Activated T-helper 1 cell treated with anti-CD3 and anti-CD28 coated beads, Interleukin-12 subunit alpha, Interleukin-12 subunit beta, Interleukin-2, Interleukin-4 antibody, amounts not matched to agents 30 ng/mL and 10 ng/mL and 1 ng/mL, durations not matched to agents 14 hours and 24 hours and 36 hours (primary cell): ENCODE measurements at regions not wholly inside any gene's neighbourhood (a gene's known extent, or its start where the extent isn't known, plus 50 kb on each side); places are given as distances from the start of the nearest gene placed in this dataset.

ENCODE experiments used
- DNase-seq: peaks from one replicate; pipeline ENCODE4 v3.0.0; 2021; ENCODE audit warnings: low spot score
- H3K27ac Mint-ChIP-seq: one replicate; pipeline ENCODE4 v1.8.0; 2021; ENCODE audit warnings: mild to moderate bottlenecking, mixed read lengths
- H3K27me3 Mint-ChIP-seq: one replicate; pipeline ENCODE4 v1.8.0; 2022; ENCODE audit warnings: mild to moderate bottlenecking, moderate library complexity, mixed read lengths; ENCODE audit not compliant: insufficient read depth
- H3K36me3 Mint-ChIP-seq: one replicate; pipeline ENCODE4 v1.8.0; 2021; ENCODE audit warnings: low read depth, mixed read lengths
- H3K4me1 Mint-ChIP-seq: one replicate; pipeline ENCODE4 v1.8.0; 2021; ENCODE audit warnings: low read depth, mixed read lengths
- H3K4me3 Mint-ChIP-seq: one replicate; pipeline ENCODE4 v1.8.0; 2021; ENCODE audit warnings: mild to moderate bottlenecking, moderate library complexity, mixed read lengths
- H3K9me3 Mint-ChIP-seq: one replicate; pipeline ENCODE4 v1.8.0; 2021; ENCODE audit warnings: mixed read lengths
- intact Hi-C: fragments of 100-400 bp; cut with micrococcal nuclease; formaldehyde crosslinking; loops from one replicate; pipeline ENCODE4 v1.15.1; 2024

DNA sequence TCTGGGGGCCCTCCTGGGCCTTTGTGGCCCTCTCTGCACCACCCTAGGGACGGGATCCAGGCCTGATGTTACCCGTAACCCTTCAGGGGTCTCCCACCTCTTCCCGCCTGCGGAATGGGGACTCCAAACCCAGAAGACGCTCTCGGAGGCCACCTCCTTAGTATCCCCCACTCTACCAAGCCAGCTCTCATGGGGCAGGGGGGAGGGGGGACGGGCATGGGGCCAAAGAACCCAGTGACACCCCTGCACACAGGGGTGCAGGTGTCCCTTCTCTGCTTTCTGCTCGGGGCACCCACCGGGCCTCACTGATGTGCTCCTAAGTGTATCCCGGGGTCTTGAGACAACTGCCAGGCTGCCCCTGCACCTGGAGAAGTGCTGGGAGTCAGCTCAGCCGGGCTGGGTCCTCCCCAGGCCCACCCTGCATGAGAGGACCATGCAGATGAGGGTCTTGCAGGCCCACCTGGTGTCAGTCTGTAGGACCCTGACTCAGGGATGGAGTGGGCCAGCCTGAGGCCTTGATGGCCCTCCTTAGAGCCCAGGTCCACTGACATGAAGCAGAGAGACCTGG is 176.9 kb downstream of the IGLL1 start:
- Mint-ChIP-seq H3K9me3 (no peaks in the 10 kb centered on the region), H3K27ac (no peak overlapping the region), H3K4me3 (no peak overlapping the region), H3K36me3 (no peaks in the 10 kb centered on the region), H3K4me1 (no peaks in the 10 kb centered on the region), H3K27me3 (peaks cover 14% of the 10 kb centered on the region)
- intact Hi-C loops, result no loop called here
- DNase-seq, result no peak

DNA sequence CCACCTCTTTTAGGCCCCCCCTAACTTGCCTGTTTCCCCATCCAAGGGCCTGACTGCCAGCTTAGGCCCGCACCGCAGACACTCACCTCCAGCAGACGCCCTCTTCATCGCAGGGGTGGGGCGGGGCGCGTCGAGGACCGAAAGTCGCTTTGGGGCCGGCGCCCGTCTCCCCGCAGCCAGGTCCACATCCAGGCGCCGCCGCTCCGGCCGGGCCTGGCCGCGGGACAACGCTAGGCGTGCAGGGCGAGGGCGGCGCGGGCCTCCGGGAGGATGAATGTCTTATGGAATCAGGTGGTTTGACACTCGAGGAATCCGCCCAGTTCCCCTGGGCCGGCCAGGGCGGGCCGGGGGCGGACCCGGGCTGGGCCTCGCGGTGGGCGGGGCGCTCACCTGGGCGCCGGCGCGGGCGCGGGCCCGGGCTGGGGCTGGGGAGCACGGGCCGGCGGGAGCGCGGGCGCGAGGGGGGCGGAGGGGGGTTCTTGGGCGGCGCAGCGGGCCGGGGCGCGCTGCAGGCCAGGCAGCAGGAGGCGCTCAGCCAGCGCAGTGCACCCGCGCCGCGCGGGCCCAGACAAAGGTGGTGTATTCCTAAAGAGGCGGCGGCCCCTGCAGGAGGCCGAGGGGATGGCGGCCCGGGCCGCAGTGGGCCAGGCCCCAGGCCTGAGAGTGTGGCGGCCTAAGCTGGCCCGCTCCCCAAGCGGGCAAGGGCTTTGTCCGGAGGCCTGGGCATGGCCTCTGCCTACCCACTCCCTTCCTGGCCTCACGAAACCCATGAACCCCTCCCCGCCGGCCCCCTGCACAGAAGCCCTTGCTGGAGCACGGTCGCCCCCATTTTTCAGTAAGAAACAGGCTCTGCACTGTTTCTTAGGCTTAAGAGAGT is 177.6 kb downstream of the IGLL1 start:
- no peak overlapping the region for H3K27ac Mint-ChIP-seq
- no peak overlapping the region for H3K4me3 Mint-ChIP-seq
- no peaks in the 10 kb centered on the region for H3K9me3 Mint-ChIP-seq
- DNase-seq, result peak; percentile 9
- H3K36me3 Mint-ChIP-seq, result no peaks in the 10 kb centered on the region
- H3K27me3 Mint-ChIP-seq, result peaks cover 12% of the 10 kb centered on the region
- no peaks in the 10 kb centered on the region for H3K4me1 Mint-ChIP-seq
- intact Hi-C loops, result loop anchor here (1.0 kb wide), 1 partner anchor 137 kb away; no protein-coding TSS in a partner anchor

DNA sequence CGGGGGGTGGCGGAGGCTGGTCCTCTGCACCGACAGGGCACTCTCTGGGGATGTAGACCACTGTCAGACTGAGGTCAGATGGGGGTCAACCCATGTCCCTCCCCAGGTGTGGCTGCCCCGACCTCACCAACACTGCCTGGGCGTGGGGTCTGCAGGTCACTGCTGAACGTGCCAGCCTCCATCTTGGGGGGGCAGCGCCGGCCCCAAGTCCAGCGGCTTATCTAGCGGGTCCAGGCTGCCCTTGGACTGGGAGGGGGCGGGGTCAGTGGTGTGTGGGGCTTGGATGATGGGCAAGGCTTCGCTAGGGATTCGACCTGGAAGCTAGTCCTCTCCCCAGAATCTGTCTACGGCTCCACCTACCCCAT is 178.2 kb downstream of the IGLL1 start:
- H3K27ac Mint-ChIP-seq, result no peak overlapping the region
- H3K36me3 Mint-ChIP-seq, result no peaks in the 10 kb centered on the region
- H3K27me3 Mint-ChIP-seq, result peaks cover 9% of the 10 kb centered on the region
- no peak overlapping the region for H3K4me3 Mint-ChIP-seq
- no peak for DNase-seq
- intact Hi-C loops, result loop anchor here (1.0 kb wide), 1 partner anchor 137 kb away; no protein-coding TSS in a partner anchor
- H3K4me1 Mint-ChIP-seq, result no peaks in the 10 kb centered on the region
- no peaks in the 10 kb centered on the region for H3K9me3 Mint-ChIP-seq

DNA sequence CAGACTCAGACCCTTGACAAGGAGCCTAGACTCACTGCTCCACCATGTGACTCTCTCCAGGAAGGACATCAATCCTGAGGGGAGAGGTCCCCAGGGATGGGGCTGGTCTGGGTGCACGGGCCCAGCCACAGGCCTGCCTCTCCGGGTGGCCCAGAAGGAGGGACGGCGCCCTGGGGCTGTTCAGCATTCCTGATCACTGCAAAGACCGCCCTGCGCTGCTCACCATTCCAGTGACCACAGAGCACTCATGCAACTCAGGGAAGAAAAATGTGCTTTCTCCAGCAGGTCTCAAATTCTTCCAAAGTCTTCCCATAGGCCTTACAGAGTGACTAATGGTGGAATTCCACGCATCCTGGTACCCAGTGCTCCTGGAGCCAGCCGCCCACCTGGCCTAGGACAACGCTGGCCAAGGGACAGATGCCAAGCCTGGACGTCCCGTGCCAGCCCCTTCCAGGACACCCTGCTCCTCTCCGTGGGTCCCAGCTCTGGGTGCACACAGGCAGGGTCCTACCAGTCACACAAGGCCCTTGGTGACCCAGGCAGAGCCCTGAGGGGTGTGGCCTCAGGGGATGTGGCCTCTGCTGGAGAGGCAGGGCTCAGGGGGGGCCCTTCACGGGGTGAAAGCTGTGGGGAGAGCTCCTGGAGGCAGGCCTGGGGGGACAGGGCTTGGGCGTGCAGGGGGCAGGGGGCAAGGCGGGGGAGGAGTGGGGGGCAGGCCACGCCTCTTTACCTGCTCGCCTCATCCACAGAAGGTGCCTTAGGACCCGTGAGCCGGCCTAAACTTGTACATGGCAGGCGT is 178.8 kb downstream of the IGLL1 start:
- H3K4me3 Mint-ChIP-seq, result no peak overlapping the region
- H3K27ac Mint-ChIP-seq, result no peak overlapping the region
- no peaks in the 10 kb centered on the region for H3K9me3 Mint-ChIP-seq
- no peaks in the 10 kb centered on the region for H3K4me1 Mint-ChIP-seq
- no peaks in the 10 kb centered on the region for H3K36me3 Mint-ChIP-seq
- H3K27me3 Mint-ChIP-seq, result peaks cover 4% of the 10 kb centered on the region
- no peak for DNase-seq
- intact Hi-C loops, result no loop called here

DNA sequence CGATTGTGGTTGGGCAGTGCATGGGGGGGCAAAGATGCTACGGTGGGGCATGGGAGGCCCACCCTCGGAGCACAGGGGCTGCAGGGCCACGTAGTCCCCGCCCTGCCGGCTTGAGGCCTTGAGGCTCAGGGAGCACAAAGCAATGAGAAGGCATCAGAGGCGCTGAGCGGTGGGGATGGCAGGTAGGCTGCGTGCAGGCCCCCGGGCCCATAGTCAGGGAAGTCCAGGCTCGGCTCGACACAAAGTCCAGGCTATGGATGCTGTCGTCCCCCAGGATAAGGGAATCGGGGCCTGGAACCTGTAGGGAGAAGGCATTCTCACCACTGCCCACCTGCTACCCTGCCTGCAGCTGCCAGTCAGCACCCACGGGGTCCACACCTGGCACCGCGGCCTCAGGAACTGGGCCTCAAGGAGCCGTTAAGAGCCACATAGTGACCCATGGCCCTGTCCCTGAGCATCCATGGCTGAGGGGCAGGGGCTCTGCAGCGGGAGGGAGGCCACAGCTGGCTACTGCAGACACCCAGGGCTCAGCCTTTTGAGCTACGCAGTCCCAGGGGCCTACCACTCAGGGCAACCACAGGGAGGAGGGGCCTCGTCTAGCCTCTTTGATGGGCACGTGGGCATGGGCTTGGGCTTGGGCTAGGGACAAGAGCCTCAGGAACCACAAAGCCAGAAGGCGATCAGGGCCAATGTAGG is 179.7 kb downstream of the IGLL1 start:
- DNase-seq, result no peak
- Mint-ChIP-seq H3K27me3 (no peaks in the 10 kb centered on the region), H3K4me3 (no peak overlapping the region), H3K36me3 (no peaks in the 10 kb centered on the region), H3K27ac (no peak overlapping the region), H3K9me3 (no peaks in the 10 kb centered on the region), H3K4me1 (no peaks in the 10 kb centered on the region)
- intact Hi-C loops, result no loop called here

DNA sequence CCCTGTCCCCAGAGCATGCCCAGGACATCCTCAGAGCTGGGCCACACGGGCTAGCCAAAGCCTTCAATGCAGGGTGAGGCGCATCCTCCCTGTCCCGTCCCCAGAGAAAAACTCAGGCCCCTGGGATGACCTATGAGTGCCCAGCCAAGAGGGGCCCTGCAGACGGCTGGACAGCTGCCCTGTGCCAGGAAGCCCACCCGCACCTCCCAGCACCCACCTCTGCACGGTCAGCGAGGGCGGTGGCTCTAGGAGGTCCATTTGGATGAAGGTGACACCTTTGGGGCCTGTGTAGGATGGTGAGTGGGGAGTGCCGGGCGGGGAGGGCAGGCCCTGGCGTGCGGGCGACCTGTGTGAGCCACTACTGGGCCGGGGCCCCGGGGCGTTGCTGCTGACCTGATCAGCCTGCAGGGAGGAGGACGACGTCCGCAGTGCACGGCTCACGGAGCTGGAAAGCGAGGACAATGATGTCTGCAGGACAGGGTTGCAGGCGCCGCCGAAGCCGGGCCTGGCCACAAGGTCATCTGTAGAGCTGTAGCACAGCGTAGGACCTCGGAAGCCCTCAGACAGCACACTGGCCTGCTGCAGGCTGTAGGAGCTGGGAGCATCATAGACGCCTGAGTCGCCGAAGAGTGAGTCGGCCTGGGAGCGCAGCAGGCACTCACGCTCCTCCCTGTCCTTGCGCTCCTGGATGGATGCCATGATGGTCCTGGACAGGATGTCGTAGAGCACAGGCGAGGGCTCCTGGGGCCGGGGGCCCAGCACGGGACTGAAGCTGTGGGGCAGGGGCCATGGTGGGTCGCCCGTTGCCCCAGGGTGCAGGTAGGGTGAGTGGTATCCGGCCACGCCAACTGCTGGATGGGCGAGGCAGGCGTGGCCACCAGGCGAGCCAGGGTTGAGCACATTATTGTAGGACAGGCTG is 180.5 kb downstream of the IGLL1 start:
- Mint-ChIP-seq H3K27ac (no peak overlapping the region), H3K4me1 (no peaks in the 10 kb centered on the region), H3K36me3 (no peaks in the 10 kb centered on the region), H3K4me3 (no peak overlapping the region), H3K9me3 (no peaks in the 10 kb centered on the region), H3K27me3 (no peaks in the 10 kb centered on the region)
- DNase-seq, result no peak
- intact Hi-C loops, result no loop called here

DNA sequence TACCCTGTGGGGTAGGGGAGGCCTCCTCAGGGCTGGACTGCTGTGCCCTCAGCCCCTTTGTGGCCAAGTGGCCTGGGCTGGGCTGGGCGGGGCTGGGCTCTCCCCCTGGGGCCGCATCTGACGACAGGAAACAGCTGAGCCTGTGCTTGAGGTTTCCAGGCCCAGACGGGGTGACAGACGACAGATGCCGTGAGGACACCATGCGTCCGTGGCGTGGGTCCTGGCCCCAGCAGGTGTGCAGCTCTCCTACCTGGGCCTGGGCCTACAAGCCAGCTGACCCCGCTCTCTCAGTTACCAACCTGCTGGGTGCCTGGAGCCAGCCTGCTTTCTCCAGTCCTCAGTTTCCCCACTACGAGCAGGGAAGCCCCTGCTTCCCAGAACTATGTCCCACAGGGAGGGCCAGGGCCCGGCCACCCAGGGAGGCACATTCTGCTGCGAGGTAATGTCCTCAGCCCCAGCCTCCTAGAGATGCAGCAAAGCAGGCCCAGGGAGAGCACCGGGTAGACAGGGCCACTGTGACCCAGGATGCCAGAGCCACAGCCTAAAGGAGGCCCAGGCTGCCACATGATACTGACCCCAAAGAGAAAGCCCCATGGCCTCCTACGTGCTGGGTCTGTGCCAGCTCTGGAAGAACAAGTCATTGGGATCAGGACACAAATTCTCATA is 181.3 kb downstream of the IGLL1 start:
- Mint-ChIP-seq H3K4me1 (no peaks in the 10 kb centered on the region), H3K9me3 (no peaks in the 10 kb centered on the region), H3K36me3 (no peaks in the 10 kb centered on the region), H3K4me3 (no peak overlapping the region), H3K27me3 (no peaks in the 10 kb centered on the region), H3K27ac (no peak overlapping the region)
- intact Hi-C loops, result no loop called here
- DNase-seq, result no peak

DNA sequence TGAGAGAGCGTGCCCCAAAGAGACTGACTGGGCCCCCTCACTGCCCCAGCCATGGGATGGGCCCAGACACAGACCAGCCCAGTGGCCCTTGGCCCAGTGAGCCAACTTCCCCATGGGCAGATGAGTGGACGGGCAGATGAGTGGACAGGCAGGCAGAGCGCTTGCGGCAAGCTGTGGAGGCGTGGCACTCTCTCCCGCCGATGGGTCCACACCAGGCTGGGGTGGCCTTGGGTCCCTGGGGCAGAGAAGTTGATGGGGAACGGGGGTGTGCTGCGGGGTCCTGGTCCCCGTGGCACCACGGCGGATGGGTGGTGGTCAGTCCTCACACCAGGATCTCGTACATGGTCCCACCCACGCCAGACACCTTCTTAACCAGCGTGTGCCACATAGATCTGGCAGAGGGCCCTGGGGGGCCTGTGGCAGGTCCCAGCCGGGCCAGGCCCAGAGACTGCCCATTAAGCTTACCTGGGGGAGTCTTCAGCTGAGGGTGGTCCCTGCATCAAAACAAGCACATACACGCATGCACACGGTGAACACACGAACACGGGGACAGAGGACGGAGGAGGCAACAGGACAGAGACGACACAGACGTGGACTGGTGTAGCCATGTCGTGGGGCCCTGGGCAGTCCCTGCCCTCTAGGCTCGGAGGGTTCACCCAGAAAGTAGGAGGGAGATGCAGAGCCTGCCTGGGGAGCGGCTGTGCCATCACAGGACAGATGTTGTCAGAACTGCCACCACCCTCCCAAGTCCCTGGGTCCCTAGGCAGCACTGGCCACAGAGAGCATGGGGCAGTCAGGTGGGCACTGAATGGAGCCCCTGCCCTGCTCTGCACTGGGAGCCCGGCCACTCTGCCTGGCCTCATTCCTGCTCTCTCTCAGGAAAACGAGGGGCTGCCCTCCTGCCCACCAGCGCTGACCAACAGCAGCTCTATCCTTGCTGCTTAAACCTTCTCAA is 182.2 kb downstream of the IGLL1 start:
- Mint-ChIP-seq H3K4me1 (no peaks in the 10 kb centered on the region), H3K27ac (no peak overlapping the region), H3K36me3 (no peaks in the 10 kb centered on the region), H3K4me3 (no peak overlapping the region), H3K9me3 (no peaks in the 10 kb centered on the region), H3K27me3 (no peaks in the 10 kb centered on the region)
- intact Hi-C loops, result no loop called here
- DNase-seq, result no peak

DNA sequence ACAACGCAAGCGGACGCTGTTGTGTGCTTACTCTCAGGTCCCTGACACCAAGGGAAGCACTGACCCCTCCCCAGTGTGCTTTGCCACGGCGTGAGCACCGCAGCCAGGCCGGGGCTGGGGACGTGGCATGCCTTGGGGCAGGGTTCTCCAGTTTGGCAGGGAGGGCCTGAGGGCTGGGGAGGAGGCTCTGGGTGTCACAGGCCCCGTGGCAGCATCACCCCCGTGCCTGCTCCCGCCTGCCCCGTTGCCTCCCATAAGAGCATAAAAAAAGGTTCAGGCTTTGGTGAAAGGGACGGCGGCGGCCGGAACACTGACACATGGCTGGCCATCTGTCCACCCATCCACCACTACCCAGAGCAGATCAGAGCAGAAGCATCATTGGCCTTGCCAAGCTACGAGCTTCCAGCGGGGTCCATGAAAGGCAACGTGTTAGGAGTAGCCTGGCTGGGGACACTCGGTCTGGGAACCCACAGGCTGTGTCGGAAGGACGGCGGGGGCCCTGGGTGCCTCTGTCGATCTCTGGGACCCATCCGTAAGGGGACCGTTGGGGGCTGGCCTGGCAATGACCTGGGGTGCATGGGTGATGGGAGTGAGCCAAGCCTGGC is 183.0 kb downstream of the IGLL1 start:
- Mint-ChIP-seq H3K36me3 (no peaks in the 10 kb centered on the region), H3K4me3 (no peak overlapping the region), H3K4me1 (no peaks in the 10 kb centered on the region), H3K27ac (no peak overlapping the region), H3K27me3 (no peaks in the 10 kb centered on the region), H3K9me3 (no peaks in the 10 kb centered on the region)
- no peak for DNase-seq
- intact Hi-C loops, result no loop called here

DNA sequence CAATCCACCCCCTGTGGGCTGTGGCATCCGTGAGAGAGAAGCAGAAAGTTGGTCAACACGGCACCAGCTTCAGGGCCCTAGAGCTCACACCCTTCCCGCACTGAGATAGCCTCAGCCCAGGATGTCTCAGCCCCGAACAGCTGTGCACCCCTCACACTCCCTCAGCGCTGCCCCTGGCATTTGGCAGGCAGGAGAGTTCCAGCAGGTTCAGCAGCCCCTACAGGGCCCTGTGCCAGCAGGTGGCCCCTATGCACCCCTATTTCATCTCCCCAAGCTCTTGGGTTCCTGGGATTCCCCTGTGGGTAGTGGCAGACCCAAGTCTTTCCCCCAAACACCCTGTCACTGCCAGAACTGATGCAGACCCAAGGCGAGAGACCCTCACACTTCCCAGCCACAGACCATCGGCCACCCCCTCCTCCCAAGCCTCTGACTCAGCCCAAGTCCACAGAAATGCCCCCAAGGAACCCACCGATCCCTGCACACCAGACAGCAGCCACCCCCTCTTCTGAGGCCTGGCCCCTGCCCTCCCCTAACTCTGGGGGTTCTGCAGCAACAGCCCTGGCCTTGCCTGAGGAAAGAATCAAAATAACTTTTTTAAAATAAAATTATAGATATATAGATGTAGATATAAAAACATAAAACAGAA is 183.6 kb downstream of the IGLL1 start:
- Mint-ChIP-seq H3K36me3 (no peaks in the 10 kb centered on the region), H3K4me3 (no peak overlapping the region), H3K9me3 (no peaks in the 10 kb centered on the region), H3K27me3 (no peaks in the 10 kb centered on the region), H3K4me1 (no peaks in the 10 kb centered on the region), H3K27ac (no peak overlapping the region)
- DNase-seq, result no peak
- intact Hi-C loops, result no loop called here
